Testis (tissue), 2 donors: ENCODE measurements at regions not wholly inside any gene's neighbourhood (a gene's known extent, or its start where the extent isn't known, plus 50 kb on each side); places are given as distances from the start of the nearest gene placed in this dataset.

Experiments used
- CTCF ChIP-seq, 3 experiments: fragments of 450-650 bp in 2 of 3; fragments of 200-600 bp in 1 of 3; sonication (generic) in 1 of 3; IDR thresholded peaks; one replicate each; pipeline ENCODE4 v1.5.1; 2016 to 2019; ENCODE audit warnings: antibody characterized with exemption in 3 of 3, mild to moderate bottlenecking in 2 of 3, moderate library complexity in 1 of 3
- POLR2A ChIP-seq: fragments of 450-650 bp; IDR thresholded peaks from one replicate; pipeline ENCODE4 v1.6.1; 2017; ENCODE audit warnings: antibody characterized with exemption, mild to moderate bottlenecking, moderate library complexity

- TF ChIP-seq CTCF (IDR thresholded peaks at IDR 0.05) (no peak), POLR2A (no peak)
Observed at GRCh38 chr9:107969141-107969540, 479.6 kb upstream of the KLF4 start.
